Activated CD8-positive, alpha-beta memory T cell treated with anti-CD3 and anti-CD28 coated beads for 1 hour (primary cell): ENCODE measurements at regions not wholly inside any gene's neighbourhood (a gene's known extent, or its start where the extent isn't known, plus 50 kb on each side); places are given as distances from the start of the nearest gene placed in this dataset.
"Not testable (repeated sequence)": the region's sequence is repeated elsewhere in the genome, so short reads cannot be mapped to it uniquely, and the experiment has no call there.

Experiments
- DNase-seq, 2 donors: peaks; one replicate each; pipeline ENCODE4 v3.0.0-alpha.2; 2020; ENCODE audit warnings: low read depth in 1 of 2; ENCODE audit errors: extremely low read depth in 1 of 2

- not testable (repeated sequence) for DNase-seq
These were observed 130.4 kb downstream of the PLCE1 start for GRCh38 chr10:94124147-94124546.

- DNase-seq, result not testable (repeated sequence)
These were observed 131.5 kb downstream of the PLCE1 start for GRCh38 chr10:94125268-94125667.

GRCh38 chr10:94125856-94126255, 132.1 kb downstream of the PLCE1 start:
- DNase-seq, result no peak

GRCh38 chr10:94129393-94130130, 135.8 kb downstream of the PLCE1 start:
- no peak for DNase-seq

GRCh38 chr10:94131885-94132284, 138.2 kb downstream of the PLCE1 start:
- DNase-seq, result no peak

GRCh38 chr10:94133239-94133638, 139.5 kb downstream of the PLCE1 start:
- no peak for DNase-seq

GRCh38 chr10:94137747-94138146, 144.0 kb downstream of the PLCE1 start:
- DNase-seq, result no peak

GRCh38 chr10:94138391-94138790, 144.7 kb downstream of the PLCE1 start:
- DNase-seq, result no peak

- DNase-seq, result no peak
These were observed 149.5 kb downstream of the PLCE1 start for GRCh38 chr10:94143261-94143660.

GRCh38 chr10:94146313-94146712, 152.6 kb downstream of the PLCE1 start:
- DNase-seq, result no peak

GRCh38 chr10:94146746-94147145, 153.0 kb downstream of the PLCE1 start:
- no peak for DNase-seq

- no peak for DNase-seq
These were observed 156.0 kb downstream of the PLCE1 start for GRCh38 chr10:94149702-94150101.

- no peak for DNase-seq
These were observed 156.9 kb downstream of the PLCE1 start for GRCh38 chr10:94150541-94151184.

GRCh38 chr10:94155722-94156271, 162.1 kb downstream of the PLCE1 start:
- DNase-seq, result no peak

GRCh38 chr10:94156453-94156852, 162.7 kb downstream of the PLCE1 start:
- DNase-seq, result no peak

GRCh38 chr10:94165158-94165611, 171.5 kb downstream of the PLCE1 start:
- DNase-seq, result not testable (repeated sequence)

- DNase-seq, result no peak
These were observed 178.6 kb downstream of the PLCE1 start for GRCh38 chr10:94172332-94172731.

GRCh38 chr10:94173594-94173993, 179.9 kb downstream of the PLCE1 start:
- no peak for DNase-seq

- DNase-seq, result no peak
These were observed 181.1 kb downstream of the PLCE1 start for GRCh38 chr10:94174838-94175237.

GRCh38 chr10:94178475-94179253, 184.1 kb downstream of the NOC3L start:
- DNase-seq, result no peak

- no peak for DNase-seq
These were observed 182.2 kb downstream of the NOC3L start for GRCh38 chr10:94180576-94180975.
